PC-3 (cell line): ENCODE measurements at regions not wholly inside any gene's neighbourhood (a gene's known extent, or its start where the extent isn't known, plus 50 kb on each side); places are given as distances from the start of the nearest gene placed in this dataset.

ENCODE experiments used
- ATAC-seq: fragments of 200-7000 bp; cut with Tn5 transposase; 2 replicates; pipeline ENCODE4 v1.9.1; 2020; ENCODE audit warnings: mild to moderate bottlenecking, moderate library complexity
- BruUV-seq: library from RNA; stranded (reverse); fragments of 400-500 nt; replicated peaks from 2 replicates; lab custom pipeline; 2021; lab: Mats Ljungman, UMichigan
- CTCF ChIA-PET: fragments of 300-600 bp; sonication (Branson Sonifier 250); formaldehyde crosslinking; loops from one replicate; lab custom pipeline; 2022; ENCODE audit warnings: antibody characterized with exemption; lab: Charles Lee
- POLR2A ChIA-PET: fragments of 300-600 bp; sonication (Branson Sonifier 250); formaldehyde crosslinking; loops from one replicate; lab custom pipeline; 2022; ENCODE audit warnings: antibody characterized with exemption; ENCODE audit not compliant: unreplicated experiment; lab: Charles Lee
- DNase-seq: peaks from one replicate; pipeline ENCODE4 v3.0.0-alpha.2; 2015
- H2AFZ ChIP-seq: fragments of 300-600 bp; sonication (generic); 2 replicates; pipeline ENCODE4 v1.6.0; 2016; ENCODE audit warnings: antibody characterized with exemption, low read length
- H3F3A ChIP-seq: fragments of 300-600 bp; sonication (generic); one replicate; pipeline ENCODE4 v1.6.0; 2017; ENCODE audit warnings: antibody characterized with exemption, low read length, control low read depth, mild to moderate bottlenecking; ENCODE audit not compliant: unreplicated experiment
- H3K27ac ChIP-seq: fragments of 300-600 bp; sonication (generic); 2 replicates; pipeline ENCODE4 v1.5.1; 2016; ENCODE audit warnings: mild to moderate bottlenecking, low read length
- H3K27me3 ChIP-seq: fragments of 300-600 bp; sonication (generic); 2 replicates; pipeline ENCODE4 v1.6.1; 2016; ENCODE audit warnings: low read length, mixed read lengths
- H3K36me3 ChIP-seq: fragments of 300-600 bp; sonication (generic); 2 replicates; pipeline ENCODE4 v1.6.1; 2016; ENCODE audit warnings: low read depth, mixed run types, low read length, mixed read lengths
- H3K4me1 ChIP-seq: fragments of 300-600 bp; sonication (generic); 2 replicates; pipeline ENCODE4 v1.5.1; 2016; ENCODE audit warnings: low read length; ENCODE audit not compliant: insufficient read depth
- H3K4me2 ChIP-seq: fragments of 300-600 bp; sonication (generic); 2 replicates; pipeline ENCODE4 v1.6.0; 2016; ENCODE audit warnings: low read length
- H3K4me3 ChIP-seq: fragments of 300-600 bp; sonication (generic); 2 replicates; pipeline ENCODE4 v1.5.1; 2016; ENCODE audit warnings: mild to moderate bottlenecking, low read length, mixed read lengths
- H3K79me2 ChIP-seq: fragments of 300-600 bp; sonication (generic); 2 replicates; pipeline ENCODE4 v1.6.1; 2017; ENCODE audit warnings: low read length, mixed read lengths
- H3K9ac ChIP-seq: fragments of 300-600 bp; sonication (generic); 2 replicates; pipeline ENCODE4 v1.6.0; 2016; ENCODE audit warnings: mild to moderate bottlenecking, low read length
- H3K9me2 ChIP-seq: fragments of 300-600 bp; sonication (generic); replicated peaks from 2 replicates; pipeline ENCODE4 v1.6.1; 2016; ENCODE audit warnings: mixed run types, low read length, mixed read lengths
- H3K9me3 ChIP-seq: fragments of 300-600 bp; sonication (generic); 2 replicates; pipeline ENCODE4 v1.6.1; 2016; ENCODE audit warnings: low read length, mixed read lengths
- H4K20me1 ChIP-seq: fragments of 300-600 bp; sonication (generic); 2 replicates; pipeline ENCODE4 v1.6.1; 2016; ENCODE audit warnings: low read length, mixed read lengths
- CTCF ChIP-seq: fragments of 300-600 bp; sonication (generic); conservative IDR thresholded peaks from 2 replicates; pipeline ENCODE4 v1.5.1; 2017; ENCODE audit warnings: antibody characterized with exemption, low read depth, mild to moderate bottlenecking, low read length
- EZH2 ChIP-seq: fragments of 300-600 bp; sonication (generic); IDR thresholded peaks from one replicate; pipeline ENCODE4 v1.6.1; 2017; ENCODE audit warnings: antibody characterized with exemption, mild to moderate bottlenecking, low read length; ENCODE audit not compliant: unreplicated experiment
- EZH2phosphoT487 ChIP-seq: fragments of 300-600 bp; sonication (generic); IDR thresholded peaks from 2 replicates; pipeline ENCODE4 v1.6.1; 2018; ENCODE audit warnings: mild to moderate bottlenecking, antibody characterized with exemption, low read length, borderline replicate concordance
- intact Hi-C: fragments of 100-400 bp; cut with micrococcal nuclease; formaldehyde crosslinking; loops from 2 replicates; pipeline ENCODE4 v1.9.0; 2023

DNA sequence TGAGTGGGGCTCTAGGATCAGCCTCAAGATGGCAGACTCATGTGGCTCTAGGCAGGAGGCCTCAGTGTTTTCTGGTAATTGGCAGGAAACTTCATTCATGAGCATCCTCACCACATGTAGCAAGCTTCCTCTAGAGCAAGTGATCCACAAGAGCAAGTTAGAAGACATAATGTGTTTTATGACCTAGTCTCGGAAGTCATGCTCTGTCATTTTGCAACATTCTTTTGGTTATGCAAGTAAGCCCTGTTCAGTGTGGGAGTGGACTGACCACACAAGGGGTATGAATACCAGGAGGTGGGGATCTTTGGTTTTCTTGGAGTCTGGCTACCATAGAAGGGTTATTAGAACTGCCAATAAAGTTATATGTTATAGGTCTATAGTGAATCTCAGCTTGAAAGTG is 66.8 kb upstream of the STK39 start:
- no peak overlapping the region for H3K4me2 ChIP-seq
- no peak for ATAC-seq
- no TSS peak for BruUV-seq
- no peak overlapping the region for H3K4me3 ChIP-seq
- no peak overlapping the region for H3K27ac ChIP-seq
- TF ChIP-seq EZH2 (no peak), EZH2phosphoT487 (no peak), CTCF (no peak)
- CTCF ChIA-PET: no interaction called here
- H3K9me3 ChIP-seq: no peaks in the 10 kb centered on the region
- H3K27me3 ChIP-seq: no peaks in the 10 kb centered on the region
- POLR2A ChIA-PET: no interaction called here
- H3K9me2 ChIP-seq: no peaks in the 10 kb centered on the region
- H3K36me3 ChIP-seq: no peaks in the 10 kb centered on the region
- no peaks in the 10 kb centered on the region for H3F3A ChIP-seq
- H3K4me1 ChIP-seq: no peaks in the 10 kb centered on the region
- H2AFZ ChIP-seq: no peak overlapping the region
- H4K20me1 ChIP-seq: no peaks in the 10 kb centered on the region
- H3K79me2 ChIP-seq: no peaks in the 10 kb centered on the region
- no peak for DNase-seq
- no peak overlapping the region for H3K9ac ChIP-seq
- intact Hi-C loops: no loop called here

DNA sequence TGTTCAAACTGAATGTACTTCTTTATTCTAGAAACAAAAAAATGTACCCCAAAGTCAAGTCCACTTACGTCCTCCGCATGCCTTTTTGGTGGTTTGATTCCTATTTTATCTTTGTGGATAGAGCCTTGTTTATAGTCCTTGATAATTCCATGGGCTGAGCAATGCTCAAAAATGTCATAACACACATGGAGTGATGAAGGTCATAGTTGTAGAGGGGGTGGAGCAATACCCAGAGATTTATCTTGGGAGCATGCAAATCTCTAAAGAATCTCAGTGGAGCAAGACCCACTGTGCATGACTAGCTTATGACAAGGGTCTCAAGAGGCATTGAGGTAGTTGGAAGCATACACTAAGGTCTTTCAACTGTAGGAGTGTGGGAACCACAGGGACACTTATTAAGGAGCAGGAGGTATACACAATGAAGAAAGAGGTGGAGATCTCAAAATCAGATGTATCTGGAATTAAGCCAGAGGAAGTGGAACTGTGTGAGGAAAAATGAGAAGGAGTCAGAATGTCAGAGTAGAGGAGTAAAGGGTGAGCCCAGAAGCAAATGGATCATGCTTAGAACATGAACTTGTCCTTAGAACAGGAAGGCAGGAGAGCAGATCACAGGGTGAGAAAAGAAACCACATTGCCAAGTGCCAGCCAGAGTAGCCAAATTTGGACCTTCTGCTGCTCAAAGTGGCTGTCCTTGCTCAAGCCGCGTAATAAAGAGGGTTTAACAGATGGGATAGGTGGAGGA is 68.1 kb upstream of the STK39 start:
- Histone ChIP-seq H3K36me3 (no peaks in the 10 kb centered on the region), H3K4me1 (peaks cover 8% of the 10 kb centered on the region), H4K20me1 (no peaks in the 10 kb centered on the region), H3K9ac (no peak overlapping the region), H3K4me3 (no peak overlapping the region), H3K4me2 (no peak overlapping the region), H3F3A (no peaks in the 10 kb centered on the region), H3K27ac (no peak overlapping the region), H2AFZ (no peak overlapping the region), H3K9me3 (no peaks in the 10 kb centered on the region), H3K27me3 (no peaks in the 10 kb centered on the region), H3K79me2 (no peaks in the 10 kb centered on the region), H3K9me2 (no peaks in the 10 kb centered on the region)
- ChIA-PET CTCF (no interaction called here), POLR2A (no interaction called here)
- intact Hi-C loops: no loop called here
- BruUV-seq: no TSS peak
- TF ChIP-seq EZH2 (no peak), CTCF (no peak), EZH2phosphoT487 (no peak)
- ATAC-seq (no peak), DNase-seq (no peak)

- Histone ChIP-seq H3K27ac (no peak overlapping the region), H3K36me3 (no peaks in the 10 kb centered on the region), H3K4me2 (no peak overlapping the region), H4K20me1 (no peaks in the 10 kb centered on the region), H3K4me1 (peaks cover 12% of the 10 kb centered on the region), H3K9ac (no peak overlapping the region), H2AFZ (no peak overlapping the region), H3F3A (no peaks in the 10 kb centered on the region), H3K9me2 (no peaks in the 10 kb centered on the region), H3K4me3 (no peak overlapping the region), H3K79me2 (no peaks in the 10 kb centered on the region), H3K27me3 (no peaks in the 10 kb centered on the region), H3K9me3 (no peaks in the 10 kb centered on the region)
- ATAC-seq: no peak
- no TSS peak for BruUV-seq
- TF ChIP-seq CTCF (no peak), EZH2 (no peak), EZH2phosphoT487 (no peak)
- ChIA-PET POLR2A (no interaction called here), CTCF (no interaction called here)
- DNase-seq: no peak
- intact Hi-C loops: no loop called here
These were observed 68.7 kb upstream of the STK39 start for GRCh38 chr2:168316073-168316440.
